H9 (cell line): ENCODE measurements at regions not wholly inside any gene's neighbourhood (a gene's known extent, or its start where the extent isn't known, plus 50 kb on each side); places are given as distances from the start of the nearest gene placed in this dataset.

Experiments used
- DNase-seq: peaks from one replicate; pipeline ENCODE4 v3.0.0-alpha.2; 2017
- H2AFZ ChIP-seq: one replicate; pipeline ENCODE4 v1.6.1; 2013; ENCODE audit warnings: mild to moderate bottlenecking, low read length, control low read depth, moderate library complexity
- H2AK5ac ChIP-seq: 2 replicates; pipeline ENCODE4 v1.6.1; 2013; ENCODE audit warnings: low read length, control low read depth, mixed read lengths; ENCODE audit not compliant: insufficient read length
- H2BK120ac ChIP-seq: one replicate; pipeline ENCODE4 v1.6.1; 2013; ENCODE audit warnings: low read depth, mild to moderate bottlenecking, low read length, control low read depth, inconsistent platforms; ENCODE audit not compliant: poor library complexity, severe bottlenecking
- H2BK12ac ChIP-seq: 2 replicates; pipeline ENCODE4 v1.6.1; 2013; ENCODE audit warnings: low read length, control low read depth, mixed read lengths, low read depth; ENCODE audit not compliant: insufficient read length
- H2BK15ac ChIP-seq: 2 replicates; pipeline ENCODE4 v1.6.1; 2013; ENCODE audit warnings: low read depth, low read length, control low read depth
- H2BK20ac ChIP-seq: one replicate; pipeline ENCODE4 v1.6.1; 2013; ENCODE audit warnings: low read depth, mild to moderate bottlenecking, low read length, control low read depth, inconsistent platforms; ENCODE audit not compliant: poor library complexity, severe bottlenecking
- H2BK5ac ChIP-seq: 2 replicates; pipeline ENCODE4 v1.6.1; 2013; ENCODE audit warnings: low read length, control low read depth, mixed read lengths; ENCODE audit not compliant: insufficient read length
- H3K14ac ChIP-seq: 2 replicates; pipeline ENCODE4 v1.6.1; 2013; ENCODE audit warnings: low read length, control low read depth; ENCODE audit not compliant: insufficient read depth
- H3K18ac ChIP-seq: 2 replicates; pipeline ENCODE4 v1.6.1; 2013; ENCODE audit warnings: low read depth, mild to moderate bottlenecking, mixed read lengths, low read length, control low read depth; ENCODE audit not compliant: insufficient read length
- H3K23ac ChIP-seq: 2 replicates; pipeline ENCODE4 v1.6.1; 2013; ENCODE audit warnings: low read length, control low read depth, mixed read lengths, low read depth; ENCODE audit not compliant: insufficient read length
- H3K23me2 ChIP-seq: 2 replicates; pipeline ENCODE4 v1.6.1; 2013; ENCODE audit warnings: low read depth, mild to moderate bottlenecking, mixed read lengths, low read length, control low read depth; ENCODE audit not compliant: insufficient read length, poor library complexity, severe bottlenecking
- H3K27ac ChIP-seq: 2 replicates; pipeline ENCODE4 v1.5.1; 2013; ENCODE audit warnings: low read length, control low read depth, mixed read lengths, low read depth; ENCODE audit not compliant: insufficient read length
- H3K27me3 ChIP-seq: 2 replicates; pipeline ENCODE4 v1.6.1; 2013; ENCODE audit warnings: low read length, control low read depth, inconsistent platforms; ENCODE audit not compliant: insufficient read depth
- H3K4ac ChIP-seq: 2 replicates; pipeline ENCODE4 v1.6.1; 2013; ENCODE audit warnings: low read depth, mild to moderate bottlenecking, control low read depth, inconsistent platforms, low read length, moderate library complexity
- H3K4me1 ChIP-seq: 2 replicates; pipeline ENCODE4 v1.6.1; 2013; ENCODE audit warnings: low read length, control low read depth, inconsistent platforms; ENCODE audit not compliant: insufficient read depth
- H3K4me2 ChIP-seq: 2 replicates; pipeline ENCODE4 v1.6.1; 2013; ENCODE audit warnings: low read length, control low read depth, mixed read lengths; ENCODE audit not compliant: insufficient read length, insufficient read depth
- H3K56ac ChIP-seq: 2 replicates; pipeline ENCODE4 v1.6.1; 2013; ENCODE audit warnings: low read depth, mild to moderate bottlenecking, mixed read lengths, low read length, control low read depth; ENCODE audit not compliant: insufficient read length
- H3K79me1 ChIP-seq: 2 replicates; pipeline ENCODE4 v1.6.1; 2013; ENCODE audit warnings: low read depth, mild to moderate bottlenecking, moderate library complexity, low read length, control low read depth, inconsistent platforms; ENCODE audit not compliant: insufficient read depth, poor library complexity, severe bottlenecking
- H3K79me2 ChIP-seq: 2 replicates; pipeline ENCODE4 v1.6.1; 2013; ENCODE audit warnings: low read length, control low read depth, inconsistent platforms; ENCODE audit not compliant: insufficient read depth
- H3K9ac ChIP-seq: 2 replicates; pipeline ENCODE4 v1.6.1; 2013; ENCODE audit warnings: low read length, control low read depth, mixed read lengths; ENCODE audit not compliant: insufficient read length; ENCODE audit errors: extremely low read depth
- H3K9me3 ChIP-seq: one replicate; pipeline ENCODE4 v1.6.1; 2013; ENCODE audit warnings: low read depth, low read length, inconsistent platforms; ENCODE audit not compliant: control insufficient read depth
- H3T11ph ChIP-seq: one replicate; pipeline ENCODE4 v1.6.1; 2013; ENCODE audit warnings: mild to moderate bottlenecking, low read length, control low read depth, inconsistent platforms
- H4K20me1 ChIP-seq: one replicate; pipeline ENCODE4 v1.6.1; 2013; ENCODE audit not compliant: control insufficient read depth, insufficient read length, insufficient read depth
- H4K5ac ChIP-seq: 2 replicates; pipeline ENCODE4 v1.6.1; 2013; ENCODE audit warnings: low read depth, mild to moderate bottlenecking, mixed read lengths, low read length, control low read depth; ENCODE audit not compliant: insufficient read length
- H4K8ac ChIP-seq: replicated peaks from 2 replicates; pipeline ENCODE4 v1.6.1; 2013; ENCODE audit warnings: low read length, control low read depth, mixed read lengths, low read depth; ENCODE audit not compliant: insufficient read length
- H4K91ac ChIP-seq: 2 replicates; pipeline ENCODE4 v1.6.1; 2013; ENCODE audit warnings: low read depth, mild to moderate bottlenecking, moderate library complexity, mixed read lengths, low read length, control low read depth; ENCODE audit not compliant: insufficient read length
- H3K27ac Mint-ChIP-seq, 3 experiments: 2 replicates in 2 of 3; 3 replicates in 1 of 3; pipeline ENCODE4 v1.8.0; 2020 to 2021; ENCODE audit warnings: mixed read lengths in 3 of 3, mild to moderate bottlenecking in 1 of 3, moderate library complexity in 1 of 3
- H3K27me3 Mint-ChIP-seq: 2 replicates; pipeline ENCODE4 v1.8.0; 2021; ENCODE audit warnings: low read depth, mild to moderate bottlenecking, moderate library complexity, mixed read lengths
- H3K36me3 Mint-ChIP-seq, 3 experiments: 2 replicates in 2 of 3; 3 replicates in 1 of 3; pipeline ENCODE4 v1.8.0; 2020 to 2021; ENCODE audit warnings: low read depth in 3 of 3, mixed read lengths in 3 of 3; ENCODE audit not compliant: insufficient read depth in 1 of 3
- H3K4me1 Mint-ChIP-seq, 2 experiments: 2 replicates each; pipeline ENCODE4 v1.8.0; 2020; ENCODE audit warnings: mixed read lengths in 2 of 2
- H3K4me3 Mint-ChIP-seq, 2 experiments: 2 replicates in 1 of 2; 3 replicates in 1 of 2; pipeline ENCODE4 v1.8.0; 2020 to 2021; ENCODE audit warnings: mild to moderate bottlenecking in 2 of 2, mixed read lengths in 2 of 2, moderate library complexity in 1 of 2
- H3K9me3 Mint-ChIP-seq, 2 experiments: 2 replicates in 1 of 2; 3 replicates in 1 of 2; pipeline ENCODE4 v1.8.0; 2020; ENCODE audit warnings: mild to moderate bottlenecking in 2 of 2, mixed read lengths in 2 of 2, moderate library complexity in 1 of 2
- CTCF ChIP-seq: fragments of 200-600 bp; sonication (generic); conservative IDR thresholded peaks from 3 replicates; pipeline ENCODE4 v1.8.0; 2021; ENCODE audit warnings: antibody characterized with exemption, mild to moderate bottlenecking
- WGBS: extraction: QIAGEN DNeasy Blood & Tissue Kit; methylation state at CpG from one replicate; pipeline ENCODE4 v1.1.7; 2013; ENCODE audit warnings: missing lambda C conversion rate, low lambda C conversion rate, mixed read lengths; ENCODE audit not compliant: insufficient read length; ENCODE audit errors: extremely low coverage; 5-methylcytosine and 5-hydroxymethylcytosine counted together

GRCh38 chr7:27394871-27395270, 152.3 kb downstream of the EVX1 start:
- H4K5ac ChIP-seq, result no peak overlapping the region
- no CpG with 5 or more reads among the region's 2 CpGs for WGBS

More at GRCh38 chr7:27394871-27395270, 152.3 kb downstream of the EVX1 start:
- H3K4me3 Mint-ChIP-seq, result no peak overlapping the region
- Histone ChIP-seq H3K4ac (no peak overlapping the region), H2BK12ac (no peak overlapping the region), H3K56ac (no peak overlapping the region), H3K27me3 (no peaks in the 10 kb centered on the region), H2BK20ac (no peak overlapping the region), H4K8ac (no peak overlapping the region), H3T11ph (no peak overlapping the region), H4K20me1 (no peaks in the 10 kb centered on the region), H2BK5ac (no peak overlapping the region), H3K23ac (no peak overlapping the region), H2AK5ac (no peak overlapping the region), H3K4me1 (no peaks in the 10 kb centered on the region), H3K23me2 (no peaks in the 10 kb centered on the region), H3K18ac (no peak overlapping the region), H3K9ac (no peak overlapping the region), H3K9me3 (no peaks in the 10 kb centered on the region), H2BK120ac (no peak overlapping the region), H4K91ac (no peak overlapping the region), H3K79me1 (no peaks in the 10 kb centered on the region), H3K27ac (no peak overlapping the region), H3K14ac (no peak overlapping the region), H3K4me2 (no peak overlapping the region), H2BK15ac (no peak overlapping the region), H2AFZ (no peak overlapping the region), H3K79me2 (no peaks in the 10 kb centered on the region)
- no peak for TF ChIP-seq CTCF
- H3K9me3 Mint-ChIP-seq, result no peaks in the 10 kb centered on the region
- H3K27me3 Mint-ChIP-seq, result peaks cover 7% of the 10 kb centered on the region
- H3K36me3 Mint-ChIP-seq, result no peaks in the 10 kb centered on the region
- 0 out of 4 replicates have a peak, but pooled peaks cover 0 to 6% of the 10 kb centered on the region in 2 experiments for H3K4me1 Mint-ChIP-seq
- DNase-seq, result no peak
- H3K27ac Mint-ChIP-seq, result no peak overlapping the region
